MCF 10A (cell line): ENCODE measurements at regions not wholly inside any gene's neighbourhood (a gene's known extent, or its start where the extent isn't known, plus 50 kb on each side); places are given as distances from the start of the nearest gene placed in this dataset.

Experiments
- BruUV-seq: library from RNA; stranded (reverse); fragments of 400-500 nt; replicated peaks from 2 replicates; lab custom pipeline; 2021; lab: Mats Ljungman, UMichigan
- CTCF ChIA-PET: fragments of 300-600 bp; sonication (Branson Sonifier 250); formaldehyde crosslinking; extraction: SDS; loops from one replicate; lab custom pipeline; 2021; ENCODE audit warnings: antibody characterized with exemption, inconsistent platforms; lab: Yijun Ruan, JAX
- POLR2A ChIA-PET: fragments of 300-600, 350-650 bp; sonication (Branson Sonifier 250); formaldehyde crosslinking; extraction: SDS; loops from one replicate; lab custom pipeline; 2020; ENCODE audit warnings: antibody characterized with exemption, inconsistent platforms; lab: Yijun Ruan, JAX
- DNase-seq: peaks from one replicate; pipeline ENCODE4 v3.0.0-alpha.2; 2018; ENCODE audit not compliant: unreplicated experiment
- H3K27ac Mint-ChIP-seq: one replicate; pipeline ENCODE4 v1.8.0; 2022; ENCODE audit warnings: mild to moderate bottlenecking, low read depth, mixed read lengths; ENCODE audit not compliant: unreplicated experiment
- H3K27me3 Mint-ChIP-seq: one replicate; pipeline ENCODE4 v1.8.0; 2022; ENCODE audit warnings: mixed read lengths; ENCODE audit not compliant: insufficient read depth, unreplicated experiment
- H3K36me3 Mint-ChIP-seq: one replicate; pipeline ENCODE4 v1.8.0; 2022; ENCODE audit warnings: mild to moderate bottlenecking, moderate library complexity, mixed read lengths; ENCODE audit not compliant: insufficient read depth, unreplicated experiment
- H3K4me1 Mint-ChIP-seq: one replicate; pipeline ENCODE4 v1.8.0; 2022; ENCODE audit warnings: mixed read lengths; ENCODE audit not compliant: insufficient read depth, unreplicated experiment
- H3K4me3 Mint-ChIP-seq: one replicate; pipeline ENCODE4 v1.8.0; 2022; ENCODE audit warnings: mild to moderate bottlenecking, moderate library complexity, mixed read lengths; ENCODE audit not compliant: unreplicated experiment
- H3K9me3 Mint-ChIP-seq: one replicate; pipeline ENCODE4 v1.8.0; 2022; ENCODE audit warnings: mixed read lengths; ENCODE audit not compliant: unreplicated experiment
- CTCF ChIP-seq: fragments of 200-600 bp; IDR thresholded peaks from one replicate; pipeline ENCODE4 v1.8.0; 2022; ENCODE audit warnings: antibody characterized with exemption, mild to moderate bottlenecking; ENCODE audit not compliant: unreplicated experiment
- intact Hi-C: fragments of 100-400 bp; cut with micrococcal nuclease; formaldehyde crosslinking; loops from 2 replicates; pipeline ENCODE4 v1.14.1; 2022

GRCh38 chr7:69035826-69036225 lies 562.4 kb upstream of the AUTS2 start:
- POLR2A ChIA-PET, result no interaction called here
- peaks cover 35% of the 10 kb centered on the region for H3K9me3 Mint-ChIP-seq
- no peak for TF ChIP-seq CTCF
- DNase-seq, result no peak
- H3K27ac Mint-ChIP-seq, result no peak overlapping the region
- intact Hi-C loops, result no loop called here
- no peak overlapping the region for H3K4me3 Mint-ChIP-seq
- no peaks in the 10 kb centered on the region for H3K27me3 Mint-ChIP-seq
- no TSS peak for BruUV-seq
- CTCF ChIA-PET, result no interaction called here
- no peaks in the 10 kb centered on the region for H3K36me3 Mint-ChIP-seq
- no peaks in the 10 kb centered on the region for H3K4me1 Mint-ChIP-seq

- Mint-ChIP-seq H3K4me1 (no peaks in the 10 kb centered on the region), H3K4me3 (no peak overlapping the region), H3K27ac (no peak overlapping the region), H3K9me3 (peaks cover 35% of the 10 kb centered on the region), H3K27me3 (no peaks in the 10 kb centered on the region), H3K36me3 (no peaks in the 10 kb centered on the region)
- no peak for DNase-seq
- ChIA-PET CTCF (no interaction called here), POLR2A (no interaction called here)
- BruUV-seq, result no TSS peak
- intact Hi-C loops, result no loop called here
- TF ChIP-seq CTCF, result no peak
These were observed 562.0 kb upstream of the AUTS2 start for GRCh38 chr7:69036301-69036700.

GRCh38 chr7:69038915-69039314 lies 559.4 kb upstream of the AUTS2 start:
- POLR2A ChIA-PET, result no interaction called here
- no peak for TF ChIP-seq CTCF
- intact Hi-C loops, result no loop called here
- Mint-ChIP-seq H3K4me3 (no peak overlapping the region), H3K4me1 (no peaks in the 10 kb centered on the region), H3K36me3 (no peaks in the 10 kb centered on the region), H3K27ac (no peak overlapping the region), H3K9me3 (peaks cover 33% of the 10 kb centered on the region), H3K27me3 (no peaks in the 10 kb centered on the region)
- no TSS peak for BruUV-seq
- DNase-seq, result no peak
- CTCF ChIA-PET, result no interaction called here

GRCh38 chr7:69042138-69042537 lies 556.1 kb upstream of the AUTS2 start:
- Mint-ChIP-seq H3K4me3 (no peak overlapping the region), H3K36me3 (no peaks in the 10 kb centered on the region), H3K4me1 (no peaks in the 10 kb centered on the region), H3K27ac (no peak overlapping the region), H3K9me3 (peaks cover 30% of the 10 kb centered on the region), H3K27me3 (no peaks in the 10 kb centered on the region)
- POLR2A ChIA-PET, result no interaction called here
- no peak for TF ChIP-seq CTCF
- no TSS peak for BruUV-seq
- DNase-seq, result no peak
- CTCF ChIA-PET, result no interaction called here
- intact Hi-C loops, result no loop called here
